Astrocyte (in vitro differentiated cells and primary cell): ENCODE measurements at regions not wholly inside any gene's neighbourhood (a gene's known extent, or its start where the extent isn't known, plus 50 kb on each side); places are given as distances from the start of the nearest gene placed in this dataset.

Experiments used
- DNase-seq: peaks from one replicate; pipeline ENCODE4 v3.0.0-alpha.2; 2010; ENCODE audit warnings: low read depth
- FAIRE-seq: peaks from 2 replicates; lab custom pipeline; 2011; peaks lifted over from hg19 to GRCh38; lab: Jason Lieb, UNC
- H2AFZ ChIP-seq: 2 replicates; pipeline ENCODE4 v1.6.0; 2012; ENCODE audit warnings: low read depth, low read length, inconsistent platforms
- H3K27ac ChIP-seq: 2 replicates; pipeline ENCODE4 v1.5.1; 2011; ENCODE audit warnings: low read depth, low read length, inconsistent platforms
- H3K27me3 ChIP-seq: 2 replicates; pipeline ENCODE4 v1.6.0; 2011; ENCODE audit warnings: low read length, inconsistent platforms; ENCODE audit not compliant: insufficient read depth
- H3K36me3 ChIP-seq: 2 replicates; pipeline ENCODE4 v1.5.1; 2011; ENCODE audit warnings: low read length, inconsistent platforms; ENCODE audit not compliant: insufficient read depth
- H3K4me1 ChIP-seq: 2 replicates; pipeline ENCODE4 v1.5.1; 2011; ENCODE audit warnings: low read length, inconsistent platforms; ENCODE audit not compliant: insufficient read depth
- H3K4me2 ChIP-seq: 2 replicates; pipeline ENCODE4 v1.6.0; 2012; ENCODE audit warnings: low read length, inconsistent platforms
- H3K4me3 ChIP-seq: 2 replicates; pipeline ENCODE4 v1.5.1; 2011; ENCODE audit warnings: low read depth, mild to moderate bottlenecking, low read length, inconsistent platforms; ENCODE audit not compliant: insufficient read depth
- H3K79me2 ChIP-seq: 2 replicates; pipeline ENCODE4 v1.6.0; 2012; ENCODE audit warnings: mild to moderate bottlenecking, low read length, inconsistent platforms; ENCODE audit not compliant: insufficient read depth
- H3K9ac ChIP-seq: 2 replicates; pipeline ENCODE4 v1.6.0; 2012; ENCODE audit warnings: mild to moderate bottlenecking, low read length, inconsistent platforms
- H3K9me3 ChIP-seq: 2 replicates; pipeline ENCODE4 v1.5.1; 2012; ENCODE audit warnings: low read depth, mild to moderate bottlenecking, low read length, inconsistent platforms; ENCODE audit not compliant: insufficient read depth
- H4K20me1 ChIP-seq: 2 replicates; pipeline ENCODE4 v1.6.0; 2012; ENCODE audit warnings: low read length, inconsistent platforms; ENCODE audit not compliant: insufficient read depth
- H3K27ac Mint-ChIP-seq: one replicate; pipeline ENCODE4 v1.8.0; 2021; ENCODE audit warnings: mild to moderate bottlenecking, mixed read lengths; ENCODE audit not compliant: unreplicated experiment
- H3K27me3 Mint-ChIP-seq: one replicate; pipeline ENCODE4 v1.8.0; 2021; ENCODE audit warnings: low read depth, mixed read lengths; ENCODE audit not compliant: unreplicated experiment
- H3K36me3 Mint-ChIP-seq: one replicate; pipeline ENCODE4 v1.8.0; 2021; ENCODE audit warnings: low read depth, mixed read lengths; ENCODE audit not compliant: unreplicated experiment
- H3K4me1 Mint-ChIP-seq: one replicate; pipeline ENCODE4 v1.8.0; 2021; ENCODE audit warnings: low read depth, mixed read lengths; ENCODE audit not compliant: unreplicated experiment
- H3K4me3 Mint-ChIP-seq: one replicate; pipeline ENCODE4 v1.8.0; 2021; ENCODE audit warnings: mild to moderate bottlenecking, moderate library complexity, mixed read lengths; ENCODE audit not compliant: unreplicated experiment
- H3K9me3 Mint-ChIP-seq: one replicate; pipeline ENCODE4 v1.8.0; 2021; ENCODE audit warnings: mild to moderate bottlenecking, mixed read lengths; ENCODE audit not compliant: unreplicated experiment
- CTCF ChIP-seq: IDR thresholded peaks from 2 replicates; pipeline ENCODE4 v1.5.1; 2011; ENCODE audit warnings: low read depth, mild to moderate bottlenecking, inconsistent platforms, low read length, moderate library complexity; ENCODE audit not compliant: insufficient read depth
- EZH2 ChIP-seq: IDR thresholded peaks from 2 replicates; pipeline ENCODE4 v1.6.1; 2012; ENCODE audit warnings: mild to moderate bottlenecking, low read length, inconsistent platforms; ENCODE audit not compliant: insufficient read depth

GRCh38 chr15:37619358-37620042 is 314.9 kb upstream of the TMCO5A start:
- no peak overlapping the region for H3K4me2 ChIP-seq
- no peaks in the 10 kb centered on the region for H4K20me1 ChIP-seq
- H3K9me3 ChIP-seq: no peaks in the 10 kb centered on the region
- H3K9ac ChIP-seq: no peak overlapping the region
- no peaks in the 10 kb centered on the region for H3K4me1 Mint-ChIP-seq
- H3K27ac Mint-ChIP-seq: no peak overlapping the region
- FAIRE-seq: no peak
- no peaks in the 10 kb centered on the region for H3K79me2 ChIP-seq
- H3K36me3 ChIP-seq: no peaks in the 10 kb centered on the region
- no peak overlapping the region for H2AFZ ChIP-seq
- no peak overlapping the region for H3K27ac ChIP-seq
- H3K4me1 ChIP-seq: no peaks in the 10 kb centered on the region
- no peaks in the 10 kb centered on the region for H3K9me3 Mint-ChIP-seq
- no peak overlapping the region for H3K4me3 Mint-ChIP-seq
- no peak for DNase-seq
- H3K4me3 ChIP-seq: no peak overlapping the region
- no peaks in the 10 kb centered on the region for H3K36me3 Mint-ChIP-seq
- no peak for TF ChIP-seq CTCF
- TF ChIP-seq EZH2: no peak
- no peaks in the 10 kb centered on the region for H3K27me3 ChIP-seq
- no peaks in the 10 kb centered on the region for H3K27me3 Mint-ChIP-seq

GRCh38 chr15:37625576-37625975 is 308.9 kb upstream of the TMCO5A start:
- no peak overlapping the region for H3K4me2 ChIP-seq
- H3K27ac ChIP-seq: no peak overlapping the region
- H3K27me3 ChIP-seq: no peaks in the 10 kb centered on the region
- H4K20me1 ChIP-seq: no peaks in the 10 kb centered on the region
- Mint-ChIP-seq H3K9me3 (no peaks in the 10 kb centered on the region), H3K27ac (no peak overlapping the region), H3K4me3 (no peak overlapping the region), H3K4me1 (no peaks in the 10 kb centered on the region), H3K36me3 (no peaks in the 10 kb centered on the region), H3K27me3 (no peaks in the 10 kb centered on the region)
- H3K4me3 ChIP-seq: no peak overlapping the region
- DNase-seq (no peak), FAIRE-seq (no peak)
- no peaks in the 10 kb centered on the region for H3K4me1 ChIP-seq
- no peak overlapping the region for H3K9ac ChIP-seq
- H3K36me3 ChIP-seq: no peaks in the 10 kb centered on the region
- H3K9me3 ChIP-seq: no peaks in the 10 kb centered on the region
- TF ChIP-seq EZH2 (no peak), CTCF (no peak)
- H3K79me2 ChIP-seq: no peaks in the 10 kb centered on the region
- no peak overlapping the region for H2AFZ ChIP-seq

GRCh38 chr15:37628507-37628906 is 305.9 kb upstream of the TMCO5A start:
- no peaks in the 10 kb centered on the region for H3K36me3 Mint-ChIP-seq
- H3K4me1 ChIP-seq: no peaks in the 10 kb centered on the region
- DNase-seq: no peak
- H3K4me1 Mint-ChIP-seq: no peaks in the 10 kb centered on the region
- H3K27me3 ChIP-seq: no peaks in the 10 kb centered on the region
- H3K27ac ChIP-seq: no peak overlapping the region
- H3K36me3 ChIP-seq: no peaks in the 10 kb centered on the region
- H3K27ac Mint-ChIP-seq: no peak overlapping the region
- H4K20me1 ChIP-seq: no peaks in the 10 kb centered on the region
- no peak overlapping the region for H3K4me3 ChIP-seq
- TF ChIP-seq CTCF: no peak
- no peak overlapping the region for H2AFZ ChIP-seq
- H3K79me2 ChIP-seq: no peaks in the 10 kb centered on the region
- no peak overlapping the region for H3K4me3 Mint-ChIP-seq
- H3K9me3 Mint-ChIP-seq: no peaks in the 10 kb centered on the region
- no peak overlapping the region for H3K4me2 ChIP-seq
- no peak overlapping the region for H3K9ac ChIP-seq
- H3K27me3 Mint-ChIP-seq: no peaks in the 10 kb centered on the region
- H3K9me3 ChIP-seq: no peaks in the 10 kb centered on the region
- FAIRE-seq: no peak
